GM12878 (cell line): ENCODE measurements at regions not wholly inside any gene's neighbourhood (a gene's known extent, or its start where the extent isn't known, plus 50 kb on each side); places are given as distances from the start of the nearest gene placed in this dataset.

Source experiments
- ATF7 ChIP-seq: fragments of 450-650 bp; IDR thresholded peaks from 2 replicates; pipeline ENCODE4 v1.6.1; 2016; ENCODE audit warnings: low read depth, mild to moderate bottlenecking
- CBX3 ChIP-seq: fragments of 200-600 bp; sonication (generic); IDR thresholded peaks from 2 replicates; pipeline ENCODE4 v1.6.1; 2016; ENCODE audit warnings: low read depth, borderline replicate concordance
- CEBPZ ChIP-seq: fragments of 150-350 bp; IDR thresholded peaks from 2 replicates; pipeline ENCODE4 v1.6.1; 2016; ENCODE audit warnings: low read depth, low read length
- EED ChIP-seq: sonication (generic); IDR thresholded peaks from 2 replicates; pipeline ENCODE4 v1.6.1; 2016; ENCODE audit warnings: antibody characterized with exemption, low read depth
- LARP7 ChIP-seq: fragments of 450-650 bp; IDR thresholded peaks from 2 replicates; pipeline ENCODE4 v1.6.1; 2017; ENCODE audit warnings: mild to moderate bottlenecking
- MEF2B ChIP-seq: fragments of 450-650 bp; IDR thresholded peaks from 2 replicates; pipeline ENCODE4 v1.6.1; 2018; ENCODE audit warnings: mild to moderate bottlenecking, moderate library complexity; ENCODE audit not compliant: partially characterized antibody, poor library complexity, severe bottlenecking
- PAX5 ChIP-seq: IDR thresholded peaks from 2 replicates; pipeline ENCODE4 v1.6.1; 2011; ENCODE audit warnings: low read depth, low read length, borderline replicate concordance
- RB1 ChIP-seq: fragments of 450-650 bp; formaldehyde crosslinking; IDR thresholded peaks from 2 replicates; pipeline ENCODE4 v1.6.1; 2017; ENCODE audit warnings: mild to moderate bottlenecking, borderline replicate concordance
- RELA ChIP-seq: fragments of 450-650 bp; IDR thresholded peaks from 2 replicates; pipeline ENCODE4 v1.8.0; 2014; ENCODE audit warnings: borderline replicate concordance; ENCODE audit not compliant: partially characterized antibody
- YBX1 ChIP-seq: fragments of 450-650 bp; IDR thresholded peaks from 2 replicates; pipeline ENCODE4 v1.6.1; 2016; ENCODE audit warnings: antibody characterized with exemption
- TF ChIP-seq, protein P1 (sequence below): fragments of 450-650 bp; formaldehyde crosslinking; IDR thresholded peaks from 2 replicates; pipeline ENCODE4 v1.4.0; 2020; ENCODE audit warnings: mild to moderate bottlenecking, moderate library complexity
- TF ChIP-seq, protein P2 (sequence below): fragments of 150-350 bp; IDR thresholded peaks from 2 replicates; pipeline ENCODE4 v1.6.1; 2014; ENCODE audit warnings: mild to moderate bottlenecking, low read depth, low read length
- TF ChIP-seq, protein P3 (sequence below): IDR thresholded peaks from 2 replicates; pipeline ENCODE4 v1.6.1; 2012; ENCODE audit warnings: low read depth, low read length, improper control_type of control experiment
- TF ChIP-seq, protein P4 (sequence below): IDR thresholded peaks from 2 replicates; pipeline ENCODE4 v1.6.1; 2011; ENCODE audit warnings: borderline replicate concordance, low read depth, mild to moderate bottlenecking, moderate library complexity, low read length; ENCODE audit not compliant: insufficient read depth, poor library complexity, severe bottlenecking
- TF ChIP-seq, protein P5 (sequence below): fragments of 450-650 bp; IDR thresholded peaks from 2 replicates; pipeline ENCODE4 v1.6.1; 2017; ENCODE audit warnings: mild to moderate bottlenecking, low read depth, inconsistent platforms; ENCODE audit not compliant: poor library complexity, severe bottlenecking

DNA sequence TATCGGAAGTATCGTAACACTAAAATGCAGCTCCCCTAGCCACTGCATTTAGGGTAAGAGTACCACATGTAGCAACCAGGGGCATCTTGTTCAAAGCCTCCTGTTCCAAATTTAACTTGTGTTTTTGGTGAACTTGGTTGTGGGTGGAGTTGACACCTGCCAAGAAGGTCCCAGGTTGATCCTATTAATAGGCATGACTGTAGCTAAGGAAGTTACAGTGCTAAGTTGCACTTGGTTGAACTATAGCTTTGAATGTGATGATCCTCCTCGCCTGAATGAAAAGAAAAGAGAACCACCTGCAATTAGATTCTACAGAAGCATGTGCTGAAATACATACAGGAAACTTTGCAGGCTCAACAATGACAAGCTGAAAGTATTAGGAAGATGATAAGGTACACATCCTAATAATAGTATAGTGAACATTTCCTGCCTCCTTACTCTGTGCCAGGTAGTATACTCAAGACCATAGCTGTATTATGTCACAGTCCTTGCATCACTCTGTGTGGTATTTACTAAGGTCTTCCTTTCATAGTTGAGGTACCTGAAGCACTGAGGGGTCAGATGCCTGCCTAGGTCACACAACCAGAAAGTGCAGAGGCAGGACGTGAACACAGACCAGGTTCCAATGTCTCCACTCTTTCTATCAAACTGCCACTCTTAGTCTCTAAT is 64.5 kb upstream of the PIP5K1B start (continued):
- TF ChIP-seq, protein P1, sequence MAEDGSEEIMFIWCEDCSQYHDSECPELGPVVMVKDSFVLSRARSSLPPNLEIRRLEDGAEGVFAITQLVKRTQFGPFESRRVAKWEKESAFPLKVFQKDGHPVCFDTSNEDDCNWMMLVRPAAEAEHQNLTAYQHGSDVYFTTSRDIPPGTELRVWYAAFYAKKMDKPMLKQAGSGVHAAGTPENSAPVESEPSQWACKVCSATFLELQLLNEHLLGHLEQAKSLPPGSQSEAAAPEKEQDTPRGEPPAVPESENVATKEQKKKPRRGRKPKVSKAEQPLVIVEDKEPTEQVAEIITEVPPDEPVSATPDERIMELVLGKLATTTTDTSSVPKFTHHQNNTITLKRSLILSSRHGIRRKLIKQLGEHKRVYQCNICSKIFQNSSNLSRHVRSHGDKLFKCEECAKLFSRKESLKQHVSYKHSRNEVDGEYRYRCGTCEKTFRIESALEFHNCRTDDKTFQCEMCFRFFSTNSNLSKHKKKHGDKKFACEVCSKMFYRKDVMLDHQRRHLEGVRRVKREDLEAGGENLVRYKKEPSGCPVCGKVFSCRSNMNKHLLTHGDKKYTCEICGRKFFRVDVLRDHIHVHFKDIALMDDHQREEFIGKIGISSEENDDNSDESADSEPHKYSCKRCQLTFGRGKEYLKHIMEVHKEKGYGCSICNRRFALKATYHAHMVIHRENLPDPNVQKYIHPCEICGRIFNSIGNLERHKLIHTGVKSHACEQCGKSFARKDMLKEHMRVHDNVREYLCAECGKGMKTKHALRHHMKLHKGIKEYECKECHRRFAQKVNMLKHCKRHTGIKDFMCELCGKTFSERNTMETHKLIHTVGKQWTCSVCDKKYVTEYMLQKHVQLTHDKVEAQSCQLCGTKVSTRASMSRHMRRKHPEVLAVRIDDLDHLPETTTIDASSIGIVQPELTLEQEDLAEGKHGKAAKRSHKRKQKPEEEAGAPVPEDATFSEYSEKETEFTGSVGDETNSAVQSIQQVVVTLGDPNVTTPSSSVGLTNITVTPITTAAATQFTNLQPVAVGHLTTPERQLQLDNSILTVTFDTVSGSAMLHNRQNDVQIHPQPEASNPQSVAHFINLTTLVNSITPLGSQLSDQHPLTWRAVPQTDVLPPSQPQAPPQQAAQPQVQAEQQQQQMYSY (CRISPR knock-in tag): no peak
- no peak for TF ChIP-seq LARP7
- no peak for TF ChIP-seq RELA
- TF ChIP-seq PAX5: no peak; the same call in 1 of the 2 replicates
- TF ChIP-seq, protein P2, sequence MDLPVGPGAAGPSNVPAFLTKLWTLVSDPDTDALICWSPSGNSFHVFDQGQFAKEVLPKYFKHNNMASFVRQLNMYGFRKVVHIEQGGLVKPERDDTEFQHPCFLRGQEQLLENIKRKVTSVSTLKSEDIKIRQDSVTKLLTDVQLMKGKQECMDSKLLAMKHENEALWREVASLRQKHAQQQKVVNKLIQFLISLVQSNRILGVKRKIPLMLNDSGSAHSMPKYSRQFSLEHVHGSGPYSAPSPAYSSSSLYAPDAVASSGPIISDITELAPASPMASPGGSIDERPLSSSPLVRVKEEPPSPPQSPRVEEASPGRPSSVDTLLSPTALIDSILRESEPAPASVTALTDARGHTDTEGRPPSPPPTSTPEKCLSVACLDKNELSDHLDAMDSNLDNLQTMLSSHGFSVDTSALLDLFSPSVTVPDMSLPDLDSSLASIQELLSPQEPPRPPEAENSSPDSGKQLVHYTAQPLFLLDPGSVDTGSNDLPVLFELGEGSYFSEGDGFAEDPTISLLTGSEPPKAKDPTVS: no peak
- no peak for TF ChIP-seq CBX3
- no peak for TF ChIP-seq CEBPZ
- TF ChIP-seq, protein P3, sequence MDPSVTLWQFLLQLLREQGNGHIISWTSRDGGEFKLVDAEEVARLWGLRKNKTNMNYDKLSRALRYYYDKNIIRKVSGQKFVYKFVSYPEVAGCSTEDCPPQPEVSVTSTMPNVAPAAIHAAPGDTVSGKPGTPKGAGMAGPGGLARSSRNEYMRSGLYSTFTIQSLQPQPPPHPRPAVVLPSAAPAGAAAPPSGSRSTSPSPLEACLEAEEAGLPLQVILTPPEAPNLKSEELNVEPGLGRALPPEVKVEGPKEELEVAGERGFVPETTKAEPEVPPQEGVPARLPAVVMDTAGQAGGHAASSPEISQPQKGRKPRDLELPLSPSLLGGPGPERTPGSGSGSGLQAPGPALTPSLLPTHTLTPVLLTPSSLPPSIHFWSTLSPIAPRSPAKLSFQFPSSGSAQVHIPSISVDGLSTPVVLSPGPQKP: no peak
- no peak for TF ChIP-seq ATF7
- TF ChIP-seq EED: peak; percentile 46; the same call in 1 of the 2 replicates
- no peak for TF ChIP-seq RB1
- TF ChIP-seq, protein P4, sequence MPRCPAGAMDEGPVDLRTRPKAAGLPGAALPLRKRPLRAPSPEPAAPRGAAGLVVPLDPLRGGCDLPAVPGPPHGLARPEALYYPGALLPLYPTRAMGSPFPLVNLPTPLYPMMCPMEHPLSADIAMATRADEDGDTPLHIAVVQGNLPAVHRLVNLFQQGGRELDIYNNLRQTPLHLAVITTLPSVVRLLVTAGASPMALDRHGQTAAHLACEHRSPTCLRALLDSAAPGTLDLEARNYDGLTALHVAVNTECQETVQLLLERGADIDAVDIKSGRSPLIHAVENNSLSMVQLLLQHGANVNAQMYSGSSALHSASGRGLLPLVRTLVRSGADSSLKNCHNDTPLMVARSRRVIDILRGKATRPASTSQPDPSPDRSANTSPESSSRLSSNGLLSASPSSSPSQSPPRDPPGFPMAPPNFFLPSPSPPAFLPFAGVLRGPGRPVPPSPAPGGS: no peak
- TF ChIP-seq YBX1: no peak
- TF ChIP-seq, protein P5, sequence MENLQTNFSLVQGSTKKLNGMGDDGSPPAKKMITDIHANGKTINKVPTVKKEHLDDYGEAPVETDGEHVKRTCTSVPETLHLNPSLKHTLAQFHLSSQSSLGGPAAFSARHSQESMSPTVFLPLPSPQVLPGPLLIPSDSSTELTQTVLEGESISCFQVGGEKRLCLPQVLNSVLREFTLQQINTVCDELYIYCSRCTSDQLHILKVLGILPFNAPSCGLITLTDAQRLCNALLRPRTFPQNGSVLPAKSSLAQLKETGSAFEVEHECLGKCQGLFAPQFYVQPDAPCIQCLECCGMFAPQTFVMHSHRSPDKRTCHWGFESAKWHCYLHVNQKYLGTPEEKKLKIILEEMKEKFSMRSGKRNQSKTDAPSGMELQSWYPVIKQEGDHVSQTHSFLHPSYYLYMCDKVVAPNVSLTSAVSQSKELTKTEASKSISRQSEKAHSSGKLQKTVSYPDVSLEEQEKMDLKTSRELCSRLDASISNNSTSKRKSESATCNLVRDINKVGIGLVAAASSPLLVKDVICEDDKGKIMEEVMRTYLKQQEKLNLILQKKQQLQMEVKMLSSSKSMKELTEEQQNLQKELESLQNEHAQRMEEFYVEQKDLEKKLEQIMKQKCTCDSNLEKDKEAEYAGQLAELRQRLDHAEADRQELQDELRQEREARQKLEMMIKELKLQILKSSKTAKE: no peak
- peak; percentile 38 for TF ChIP-seq MEF2B
